ENCODE measurements at regions not wholly inside any gene's neighbourhood (a gene's known extent, or its start where the extent isn't known, plus 50 kb on each side); places are given as distances from the start of the nearest gene placed in this dataset.

DNA sequence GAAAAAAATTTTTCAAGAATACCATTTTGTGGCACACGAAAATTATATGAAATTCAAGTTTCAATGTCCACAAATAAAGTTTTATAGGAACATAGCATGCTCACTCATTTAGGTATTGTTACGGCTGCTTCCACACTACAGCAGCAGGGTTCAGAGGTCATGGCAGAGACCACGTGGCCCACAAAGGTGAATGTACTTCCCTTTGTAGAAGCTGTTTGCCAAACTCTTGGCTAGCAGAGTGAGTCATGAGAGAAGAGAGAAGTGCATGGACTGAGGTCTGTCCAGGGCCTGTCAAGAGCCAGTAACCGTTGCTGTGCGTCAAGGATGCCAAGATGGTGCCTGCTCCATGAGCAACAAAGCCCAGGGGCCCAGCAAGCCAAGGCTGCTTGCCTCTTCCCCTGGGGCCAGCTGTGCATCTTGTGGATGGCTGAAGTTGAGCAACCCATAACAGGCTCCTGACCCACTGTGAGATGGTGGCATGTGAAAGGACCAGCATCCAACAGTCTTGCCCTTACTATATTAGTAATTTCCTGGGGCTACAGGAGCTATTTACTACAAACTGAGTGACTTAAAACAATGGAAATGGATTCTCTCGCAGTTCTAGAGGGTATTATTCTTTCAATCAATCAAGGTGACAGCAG is 64.8 kb upstream of the ATP5PO start:
- no peak overlapping the region for H3K4me3 ChIP-seq (ENCODE audit: low read depth, low read length)
- in situ Hi-C loops (cut with HindIII; ENCODE audit: low sequenced_read_pairs): no loop called here
- TF ChIP-seq, protein P1, sequence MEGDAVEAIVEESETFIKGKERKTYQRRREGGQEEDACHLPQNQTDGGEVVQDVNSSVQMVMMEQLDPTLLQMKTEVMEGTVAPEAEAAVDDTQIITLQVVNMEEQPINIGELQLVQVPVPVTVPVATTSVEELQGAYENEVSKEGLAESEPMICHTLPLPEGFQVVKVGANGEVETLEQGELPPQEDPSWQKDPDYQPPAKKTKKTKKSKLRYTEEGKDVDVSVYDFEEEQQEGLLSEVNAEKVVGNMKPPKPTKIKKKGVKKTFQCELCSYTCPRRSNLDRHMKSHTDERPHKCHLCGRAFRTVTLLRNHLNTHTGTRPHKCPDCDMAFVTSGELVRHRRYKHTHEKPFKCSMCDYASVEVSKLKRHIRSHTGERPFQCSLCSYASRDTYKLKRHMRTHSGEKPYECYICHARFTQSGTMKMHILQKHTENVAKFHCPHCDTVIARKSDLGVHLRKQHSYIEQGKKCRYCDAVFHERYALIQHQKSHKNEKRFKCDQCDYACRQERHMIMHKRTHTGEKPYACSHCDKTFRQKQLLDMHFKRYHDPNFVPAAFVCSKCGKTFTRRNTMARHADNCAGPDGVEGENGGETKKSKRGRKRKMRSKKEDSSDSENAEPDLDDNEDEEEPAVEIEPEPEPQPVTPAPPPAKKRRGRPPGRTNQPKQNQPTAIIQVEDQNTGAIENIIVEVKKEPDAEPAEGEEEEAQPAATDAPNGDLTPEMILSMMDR (IDR thresholded peaks at IDR 0.05; ENCODE audit: low read depth, low read length): no peak
- no peak for DNase-seq (ENCODE audit: low read depth, low spot score)

GRCh38 chr21:33978585-33978984 is 63.0 kb upstream of the ATP5PO start:
- TF ChIP-seq, protein P1 (IDR thresholded peaks at IDR 0.05; ENCODE audit: low read depth, low read length): no peak
- no peak for DNase-seq (ENCODE audit: low read depth, low spot score)
- in situ Hi-C loops (cut with HindIII; ENCODE audit: low sequenced_read_pairs): no loop called here
- no peak overlapping the region for H3K4me3 ChIP-seq (ENCODE audit: low read depth, low read length)

DNA sequence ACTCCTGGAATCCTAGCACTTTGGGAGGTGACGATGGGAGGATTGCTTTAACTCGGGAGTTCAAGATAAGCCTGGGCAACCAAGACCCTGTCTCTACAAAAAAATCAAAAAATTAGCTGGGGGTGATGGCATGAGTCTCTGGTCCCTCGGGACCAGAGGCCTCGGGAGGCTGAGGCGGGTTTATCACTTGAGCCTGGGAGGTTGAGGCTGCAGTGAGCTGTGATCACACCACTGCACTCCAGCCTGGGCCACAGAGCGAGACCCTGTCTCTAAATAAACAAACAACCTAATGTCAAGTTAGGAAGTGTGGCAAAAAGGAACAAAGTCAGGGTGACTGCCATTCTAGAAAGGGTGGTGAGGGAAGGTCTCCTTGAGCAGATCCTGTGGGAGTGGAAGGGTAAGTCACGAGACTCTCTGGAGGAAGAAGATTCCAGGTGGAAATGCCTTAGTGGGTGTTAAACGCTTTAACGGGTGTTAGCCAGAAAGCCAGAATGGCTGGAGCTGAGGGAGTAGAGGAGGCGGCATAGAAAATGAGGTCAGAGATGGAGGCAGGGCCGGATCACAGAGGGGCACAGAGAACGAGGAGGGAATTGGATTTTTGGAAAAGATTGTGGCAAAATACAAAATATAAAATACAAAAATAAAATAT is 62.2 kb upstream of the ATP5PO start:
- no peak for DNase-seq (ENCODE audit: low read depth, low spot score)
- in situ Hi-C loops (cut with HindIII; ENCODE audit: low sequenced_read_pairs): no loop called here
- no peak overlapping the region for H3K4me3 ChIP-seq (ENCODE audit: low read depth, low read length)
- TF ChIP-seq, protein P1 (IDR thresholded peaks at IDR 0.05; ENCODE audit: low read depth, low read length): no peak

DNA sequence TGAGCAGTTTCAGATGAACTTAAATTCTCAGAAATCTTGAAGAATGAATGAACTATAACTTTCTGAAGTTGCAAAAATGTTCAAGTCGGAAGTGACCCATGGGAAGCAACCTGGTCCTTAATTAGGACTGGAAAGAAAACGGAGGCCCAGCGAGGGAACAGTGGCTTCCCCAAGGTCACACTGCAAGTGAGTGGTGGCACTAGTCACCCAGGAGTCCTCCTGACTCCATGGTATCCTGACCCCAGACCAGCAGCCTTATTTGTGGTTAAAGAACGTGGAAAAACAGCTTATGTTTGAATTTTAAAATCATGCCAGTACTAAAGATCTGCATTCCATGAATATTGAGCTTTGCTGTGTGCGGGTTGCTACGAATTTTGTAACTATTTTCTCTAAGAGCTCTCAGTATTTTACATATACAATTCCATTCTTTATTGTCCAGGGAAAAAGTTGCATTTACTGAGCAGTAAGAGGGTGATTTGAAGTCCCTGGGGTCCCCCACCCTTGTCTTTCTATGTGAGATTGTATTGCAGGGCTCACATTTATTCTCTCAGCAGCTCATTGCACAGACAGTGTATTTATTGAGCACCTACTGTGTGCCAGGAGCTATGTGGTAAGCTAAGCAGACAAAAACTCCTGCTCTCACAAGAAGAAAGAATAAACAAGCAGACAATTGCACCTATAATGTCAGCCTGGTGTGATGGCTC is 61.6 kb upstream of the ATP5PO start:
- H3K4me3 ChIP-seq (ENCODE audit: low read depth, low read length): no peak overlapping the region
- DNase-seq (ENCODE audit: low read depth, low spot score): no peak
- in situ Hi-C loops (cut with HindIII; ENCODE audit: low sequenced_read_pairs): no loop called here
- TF ChIP-seq, protein P1 (IDR thresholded peaks at IDR 0.05; ENCODE audit: low read depth, low read length): no peak

DNA sequence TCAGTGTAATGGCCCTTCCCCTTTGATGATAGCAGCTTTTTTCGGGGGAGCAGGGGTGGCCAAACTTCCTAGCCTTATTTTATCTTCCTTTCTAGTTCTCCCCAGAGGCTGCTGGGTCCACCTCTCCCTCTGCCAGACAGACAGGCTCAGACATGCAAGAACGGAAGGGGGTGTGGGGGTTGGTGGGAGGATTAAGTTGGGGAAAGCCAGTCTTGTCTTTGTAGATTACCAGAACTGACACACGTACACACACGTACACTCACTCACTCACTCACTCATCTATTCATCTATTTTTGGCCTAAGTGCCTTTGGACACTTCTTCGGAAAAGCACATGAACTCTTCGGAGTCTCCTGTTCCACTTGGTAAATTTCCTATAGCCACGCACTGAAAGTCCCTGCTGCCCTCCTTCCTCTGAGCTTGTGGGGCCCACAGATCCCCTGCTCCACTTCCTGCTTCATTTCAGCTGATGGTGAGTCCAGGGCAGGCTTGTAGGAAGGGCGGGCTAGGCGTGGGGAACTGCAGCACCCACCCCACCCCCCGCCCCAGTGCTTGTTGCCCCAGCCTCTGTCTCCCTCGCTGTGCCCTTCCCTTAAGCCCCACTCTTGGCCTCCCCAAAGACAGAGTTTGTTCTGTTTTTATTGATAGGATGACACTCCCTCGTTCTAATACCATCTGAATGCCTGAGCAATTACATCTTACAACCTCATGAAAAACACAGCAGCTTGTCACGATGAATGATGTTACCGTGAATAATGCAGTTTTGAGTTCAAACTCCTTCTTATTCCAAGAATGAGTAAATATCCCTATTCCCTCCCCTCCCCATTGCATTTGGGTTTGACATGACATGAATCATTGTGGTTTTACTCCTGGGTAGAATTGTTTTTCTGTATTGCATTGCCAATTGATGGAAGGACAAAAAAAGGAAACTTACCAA is 60.7 kb upstream of the ATP5PO start:
- peak; percentile 93 for DNase-seq (ENCODE audit: low read depth, low spot score)
- no peak overlapping the region for H3K4me3 ChIP-seq (ENCODE audit: low read depth, low read length)

More for the DNA sequence above, 60.7 kb upstream of the ATP5PO start:
- in situ Hi-C loops (cut with HindIII; ENCODE audit: low sequenced_read_pairs): no loop called here
- TF ChIP-seq, protein P1 (IDR thresholded peaks at IDR 0.05; ENCODE audit: low read depth, low read length): no peak
